T-helper 1 cell treated with Interleukin-12 subunit alpha and Interleukin-12 subunit beta and Interleukin-4 antibody, amounts not matched to agents 30 μg/mL and 1 μg/mL, for 36 hours (primary cell): ENCODE measurements at regions not wholly inside any gene's neighbourhood (a gene's known extent, or its start where the extent isn't known, plus 50 kb on each side); places are given as distances from the start of the nearest gene placed in this dataset.

Experiments used
- H3K27ac Mint-ChIP-seq: one replicate; pipeline ENCODE4 v1.8.0; 2021; ENCODE audit warnings: mild to moderate bottlenecking, mixed read lengths
- H3K27me3 Mint-ChIP-seq: one replicate; pipeline ENCODE4 v1.8.0; 2021; ENCODE audit warnings: low read depth, mixed read lengths
- H3K36me3 Mint-ChIP-seq: one replicate; pipeline ENCODE4 v1.8.0; 2021; ENCODE audit warnings: low read depth, mixed read lengths
- H3K4me1 Mint-ChIP-seq: one replicate; pipeline ENCODE4 v1.8.0; 2021; ENCODE audit warnings: low read depth, mixed read lengths
- H3K4me3 Mint-ChIP-seq: one replicate; pipeline ENCODE4 v1.8.0; 2021; ENCODE audit warnings: mild to moderate bottlenecking, moderate library complexity, mixed read lengths
- H3K9me3 Mint-ChIP-seq: one replicate; pipeline ENCODE4 v1.8.0; 2021; ENCODE audit warnings: mixed read lengths

DNA sequence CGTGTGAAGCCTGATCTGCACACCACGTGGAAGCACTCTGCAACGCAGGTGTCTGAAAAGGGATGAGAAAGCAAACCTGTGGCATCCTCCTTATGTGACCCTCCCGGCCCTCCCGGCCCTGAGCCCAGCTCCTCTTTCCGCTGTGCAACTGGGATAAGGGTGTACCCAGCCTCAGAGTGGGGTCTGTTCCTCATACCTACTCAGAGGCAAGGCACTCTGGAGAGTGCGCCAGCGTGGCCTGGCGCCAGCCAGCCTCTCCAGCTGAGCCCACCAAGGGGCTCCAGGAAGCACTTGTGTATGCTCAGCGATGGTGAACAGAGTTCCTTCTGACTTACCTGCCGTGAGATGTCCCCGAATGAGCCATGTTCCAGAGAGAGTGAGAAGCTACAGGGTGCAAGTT, 102.8 kb downstream of the IRX1 start:
- H3K4me1 Mint-ChIP-seq: peaks cover 4% of the 10 kb centered on the region
- H3K27me3 Mint-ChIP-seq: no peaks in the 10 kb centered on the region
- no peak overlapping the region for H3K4me3 Mint-ChIP-seq
- no peak overlapping the region for H3K27ac Mint-ChIP-seq
- no peaks in the 10 kb centered on the region for H3K36me3 Mint-ChIP-seq
- H3K9me3 Mint-ChIP-seq: no peaks in the 10 kb centered on the region

DNA sequence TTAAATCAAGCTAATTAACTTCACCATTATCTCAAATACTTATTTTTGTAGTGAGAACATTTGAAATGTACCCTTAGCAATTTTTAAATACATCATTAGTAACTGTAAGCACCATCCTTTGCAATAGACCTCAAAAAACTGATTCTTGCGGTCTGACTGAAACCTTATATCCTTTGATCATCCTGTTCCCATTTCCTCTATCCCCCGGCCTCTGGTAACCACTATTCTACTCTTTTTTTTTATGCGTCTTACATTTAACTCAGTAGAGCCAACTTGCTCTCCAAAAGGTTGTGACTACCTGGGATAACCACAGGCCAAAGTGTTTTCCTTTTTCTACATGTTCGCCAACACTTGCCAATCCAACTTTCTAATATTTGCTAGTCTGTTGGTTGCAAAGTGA, 106.1 kb downstream of the IRX1 start:
- peaks cover 4% of the 10 kb centered on the region for H3K4me1 Mint-ChIP-seq
- no peak overlapping the region for H3K4me3 Mint-ChIP-seq
- H3K36me3 Mint-ChIP-seq: no peaks in the 10 kb centered on the region
- no peak overlapping the region for H3K27ac Mint-ChIP-seq
- H3K27me3 Mint-ChIP-seq: no peaks in the 10 kb centered on the region
- H3K9me3 Mint-ChIP-seq: no peaks in the 10 kb centered on the region

DNA sequence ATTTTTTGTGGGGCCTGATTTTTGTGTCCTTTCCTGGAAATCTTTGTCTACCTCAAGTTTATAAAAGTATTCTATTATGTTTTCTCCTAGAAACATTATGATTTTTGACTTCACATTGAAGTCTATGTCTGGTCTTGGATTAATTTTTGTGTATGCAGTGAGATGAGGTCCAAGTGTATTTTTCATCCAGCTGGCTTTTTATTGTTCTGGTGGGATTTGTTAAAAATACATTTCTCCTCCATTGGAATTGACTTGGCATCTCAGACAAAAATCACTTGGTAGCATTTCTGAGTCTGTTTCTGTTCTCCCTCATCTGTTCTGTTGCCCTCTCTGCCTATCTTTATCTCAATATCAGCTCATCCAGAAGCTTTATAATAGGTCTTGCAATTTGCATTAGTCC, 109.0 kb downstream of the IRX1 start:
- no peaks in the 10 kb centered on the region for H3K9me3 Mint-ChIP-seq
- peaks cover 4% of the 10 kb centered on the region for H3K4me1 Mint-ChIP-seq
- no peaks in the 10 kb centered on the region for H3K36me3 Mint-ChIP-seq
- H3K4me3 Mint-ChIP-seq: no peak overlapping the region
- H3K27ac Mint-ChIP-seq: no peak overlapping the region
- H3K27me3 Mint-ChIP-seq: no peaks in the 10 kb centered on the region

DNA sequence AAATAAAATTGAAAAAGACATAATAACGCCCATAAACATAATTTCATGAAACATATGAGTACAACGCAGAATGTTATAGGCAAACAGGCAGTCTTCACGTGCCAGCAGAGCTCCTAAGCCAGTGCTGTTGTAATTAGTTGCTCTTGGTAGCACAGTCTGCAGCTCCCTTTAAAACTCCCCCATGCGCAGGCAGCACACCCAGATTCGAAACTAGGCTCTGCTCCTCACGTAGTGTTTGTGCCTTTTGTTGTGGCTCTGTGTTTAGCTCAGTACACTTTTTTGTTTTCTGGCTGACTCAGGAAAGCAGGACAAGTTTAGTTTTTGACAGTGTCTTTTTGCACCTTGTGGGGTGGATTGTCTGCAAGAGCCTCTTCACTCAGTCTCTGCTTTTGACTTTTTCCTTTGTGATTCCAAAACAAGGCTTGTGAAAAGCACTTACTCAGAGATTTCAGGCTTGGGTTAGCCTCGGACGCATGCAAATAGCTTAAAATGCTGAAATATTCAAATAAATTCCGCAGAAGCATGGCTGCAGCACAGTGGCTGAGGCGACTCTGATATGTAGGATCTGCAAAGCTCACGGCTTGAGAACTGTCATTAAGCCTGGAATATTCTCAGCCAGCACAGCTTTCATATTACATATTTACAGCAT, 113.6 kb downstream of the IRX1 start:
- Mint-ChIP-seq H3K4me1 (no peaks in the 10 kb centered on the region), H3K9me3 (no peaks in the 10 kb centered on the region), H3K36me3 (no peaks in the 10 kb centered on the region), H3K27me3 (no peaks in the 10 kb centered on the region), H3K4me3 (no peak overlapping the region), H3K27ac (no peak overlapping the region)

DNA sequence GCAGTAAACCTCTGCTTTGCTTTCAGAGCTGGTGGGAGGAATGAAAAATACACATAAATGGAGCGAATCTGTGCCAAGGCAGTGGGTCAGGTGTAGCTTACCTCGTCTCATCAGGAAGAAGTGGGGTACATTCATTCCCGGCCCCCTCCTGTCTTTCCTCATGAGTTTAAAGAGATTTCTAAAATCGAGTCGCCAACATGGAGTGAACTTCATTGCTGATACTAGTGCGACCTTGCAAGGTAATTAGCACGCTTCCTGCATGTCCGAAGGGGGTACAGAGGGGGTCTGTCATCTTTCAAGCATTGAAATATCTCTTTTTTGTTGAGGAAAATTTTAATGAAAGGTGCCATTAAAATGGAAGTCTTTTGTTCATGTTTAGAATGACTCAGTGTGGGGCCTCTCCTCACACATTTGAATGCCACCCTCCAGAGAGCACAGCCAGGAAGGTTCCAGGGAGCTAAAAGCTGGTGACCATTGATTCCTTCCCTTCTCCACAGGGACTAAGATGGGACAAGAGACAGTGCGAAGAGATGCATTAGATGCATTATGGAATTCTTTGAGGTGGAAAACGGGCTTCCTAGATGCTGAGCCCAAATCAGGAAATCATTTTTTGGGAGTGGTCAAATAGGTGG, 114.2 kb downstream of the IRX1 start:
- Mint-ChIP-seq H3K27me3 (no peaks in the 10 kb centered on the region), H3K27ac (no peak overlapping the region), H3K4me3 (no peak overlapping the region), H3K4me1 (no peaks in the 10 kb centered on the region), H3K36me3 (no peaks in the 10 kb centered on the region), H3K9me3 (no peaks in the 10 kb centered on the region)

DNA sequence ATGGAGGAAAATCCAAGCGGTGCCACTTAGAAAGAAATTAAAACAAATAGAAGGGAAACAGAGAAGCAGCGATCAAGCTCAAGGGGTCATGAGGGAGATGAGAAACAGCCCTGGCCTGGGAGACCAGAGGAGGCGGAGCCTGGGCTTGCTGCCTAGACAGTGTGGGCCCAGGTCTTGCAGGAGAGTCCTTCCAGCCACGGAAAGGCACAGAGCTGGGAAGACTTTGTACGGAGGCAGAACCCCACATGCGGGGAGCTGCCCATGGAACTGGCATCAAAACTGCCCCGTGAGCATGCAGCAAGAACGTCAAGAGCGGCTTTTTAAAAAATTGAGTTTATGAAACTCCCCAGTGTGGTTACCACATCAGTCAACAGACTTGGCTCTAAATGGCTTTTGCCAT, 119.4 kb downstream of the IRX1 start:
- H3K36me3 Mint-ChIP-seq: no peaks in the 10 kb centered on the region
- no peak overlapping the region for H3K4me3 Mint-ChIP-seq

DNA sequence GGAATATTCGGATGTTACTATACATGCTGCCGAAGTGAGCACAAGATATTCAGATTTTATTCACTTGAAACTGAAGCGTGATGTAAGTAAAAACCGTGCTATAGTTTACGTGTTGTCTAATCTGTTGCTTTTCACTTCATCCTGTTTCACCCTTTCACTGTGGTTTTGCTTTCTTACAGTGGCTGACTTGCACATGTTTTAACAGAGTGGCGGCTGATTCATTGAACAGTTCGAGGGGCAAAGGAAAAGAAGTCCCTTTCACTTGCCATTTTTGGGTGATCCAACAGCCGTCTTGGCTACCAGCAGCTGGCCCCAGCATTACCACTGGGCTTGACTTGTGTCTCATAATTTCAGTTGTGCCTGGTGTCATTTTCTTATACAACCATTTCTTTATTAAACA, 134.0 kb downstream of the IRX1 start:
- no peaks in the 10 kb centered on the region for H3K36me3 Mint-ChIP-seq
- H3K9me3 Mint-ChIP-seq: peaks cover 6% of the 10 kb centered on the region
- H3K27ac Mint-ChIP-seq: no peak overlapping the region
- H3K4me1 Mint-ChIP-seq: no peaks in the 10 kb centered on the region
- no peaks in the 10 kb centered on the region for H3K27me3 Mint-ChIP-seq
- H3K4me3 Mint-ChIP-seq: no peak overlapping the region

More for the DNA sequence above, 119.4 kb downstream of the IRX1 start:
- no peaks in the 10 kb centered on the region for H3K4me1 Mint-ChIP-seq
- H3K9me3 Mint-ChIP-seq: peaks cover 5% of the 10 kb centered on the region
- H3K27ac Mint-ChIP-seq: no peak overlapping the region
- no peaks in the 10 kb centered on the region for H3K27me3 Mint-ChIP-seq

DNA sequence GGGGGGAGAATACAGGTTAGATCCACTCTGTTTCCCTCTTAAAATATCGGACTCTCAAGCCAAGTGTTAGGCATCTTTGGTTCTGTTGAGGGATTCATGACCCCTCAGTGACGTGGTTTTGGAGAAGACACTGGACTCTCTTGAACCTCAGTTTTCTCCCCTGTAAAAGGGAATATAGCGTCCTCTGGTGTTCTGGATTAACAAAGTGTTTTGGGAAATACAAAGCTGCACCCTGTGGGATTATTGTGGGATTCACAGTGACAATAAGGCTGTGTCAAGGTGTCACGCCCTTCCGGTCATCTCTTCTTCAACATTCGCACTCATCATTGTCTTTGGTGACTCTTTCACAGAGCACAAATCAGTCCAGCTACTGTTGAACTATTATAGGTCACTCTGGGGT, 139.0 kb downstream of the IRX1 start:
- no peaks in the 10 kb centered on the region for H3K36me3 Mint-ChIP-seq

DNA sequence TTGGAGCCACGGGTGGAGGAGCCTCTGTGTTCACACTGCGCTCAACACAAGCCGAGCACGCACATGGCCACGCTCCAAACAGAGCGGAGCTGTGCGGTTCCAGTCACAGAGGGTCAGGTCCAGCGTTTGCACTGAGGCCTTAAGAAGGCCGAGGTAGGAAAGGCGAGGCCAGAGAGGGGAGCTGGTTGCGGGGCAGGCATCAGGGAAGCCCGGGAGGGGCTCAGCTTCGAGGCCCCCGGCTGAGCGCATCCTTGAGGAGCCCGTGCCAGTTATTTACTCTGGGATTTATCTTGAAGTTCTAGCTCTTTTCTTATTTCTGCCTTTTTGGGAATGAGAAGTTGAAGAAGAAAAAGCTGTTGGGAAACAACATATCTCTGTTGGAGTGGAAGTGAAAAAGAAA, 140.8 kb downstream of the IRX1 start:
- no peaks in the 10 kb centered on the region for H3K4me1 Mint-ChIP-seq
- no peaks in the 10 kb centered on the region for H3K27me3 Mint-ChIP-seq
- H3K9me3 Mint-ChIP-seq: peaks cover 4% of the 10 kb centered on the region
- no peaks in the 10 kb centered on the region for H3K36me3 Mint-ChIP-seq
- no peak overlapping the region for H3K4me3 Mint-ChIP-seq
- no peak overlapping the region for H3K27ac Mint-ChIP-seq

More for the DNA sequence above, 139.0 kb downstream of the IRX1 start:
- Mint-ChIP-seq H3K9me3 (peaks cover 4% of the 10 kb centered on the region), H3K27me3 (no peaks in the 10 kb centered on the region), H3K4me3 (no peak overlapping the region), H3K4me1 (no peaks in the 10 kb centered on the region), H3K27ac (no peak overlapping the region)

DNA sequence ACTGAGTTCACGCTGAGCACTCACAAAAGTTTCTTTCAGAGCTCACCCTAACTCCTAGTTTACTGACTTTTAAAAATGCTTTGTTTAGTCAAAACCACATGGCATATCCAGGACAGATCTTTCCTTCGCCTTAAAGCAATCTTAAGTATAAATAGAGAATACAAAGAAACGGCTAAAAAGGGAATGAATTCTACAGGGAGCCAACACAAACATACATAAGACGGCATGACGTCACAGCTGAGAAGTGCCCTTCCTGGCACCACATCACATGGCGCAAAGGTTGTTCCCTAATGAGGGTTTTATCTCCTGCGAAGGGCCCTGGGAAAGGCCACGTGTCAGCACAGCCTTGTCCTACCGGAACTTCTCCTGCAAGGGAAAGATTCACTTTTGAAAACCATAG, 141.3 kb downstream of the IRX1 start:
- Mint-ChIP-seq H3K4me3 (no peak overlapping the region), H3K9me3 (peaks cover 4% of the 10 kb centered on the region), H3K27me3 (no peaks in the 10 kb centered on the region), H3K4me1 (no peaks in the 10 kb centered on the region), H3K36me3 (no peaks in the 10 kb centered on the region), H3K27ac (no peak overlapping the region)

DNA sequence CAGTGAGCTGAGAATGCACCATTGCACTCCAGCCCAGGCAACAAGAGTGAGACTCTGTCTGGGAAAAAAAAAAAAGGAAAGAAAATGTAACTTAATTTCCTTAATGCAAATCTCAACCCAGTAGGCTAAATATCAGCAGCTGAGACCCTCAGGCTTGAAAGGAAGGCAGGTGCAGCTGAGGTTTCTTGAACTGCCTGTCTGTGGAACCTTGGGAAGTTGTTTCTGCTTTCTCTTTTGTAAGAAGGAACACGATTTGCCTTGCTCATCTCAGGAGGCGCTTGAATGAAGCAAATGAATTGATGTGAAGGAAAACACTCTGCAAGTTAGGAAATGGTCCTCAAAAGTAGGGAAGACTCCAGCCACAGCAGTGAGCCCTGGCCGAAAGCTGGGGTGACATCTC, 143.3 kb downstream of the IRX1 start:
- Mint-ChIP-seq H3K4me3 (no peak overlapping the region), H3K27me3 (no peaks in the 10 kb centered on the region), H3K9me3 (peaks cover 4% of the 10 kb centered on the region), H3K27ac (no peak overlapping the region), H3K36me3 (no peaks in the 10 kb centered on the region), H3K4me1 (no peaks in the 10 kb centered on the region)

DNA sequence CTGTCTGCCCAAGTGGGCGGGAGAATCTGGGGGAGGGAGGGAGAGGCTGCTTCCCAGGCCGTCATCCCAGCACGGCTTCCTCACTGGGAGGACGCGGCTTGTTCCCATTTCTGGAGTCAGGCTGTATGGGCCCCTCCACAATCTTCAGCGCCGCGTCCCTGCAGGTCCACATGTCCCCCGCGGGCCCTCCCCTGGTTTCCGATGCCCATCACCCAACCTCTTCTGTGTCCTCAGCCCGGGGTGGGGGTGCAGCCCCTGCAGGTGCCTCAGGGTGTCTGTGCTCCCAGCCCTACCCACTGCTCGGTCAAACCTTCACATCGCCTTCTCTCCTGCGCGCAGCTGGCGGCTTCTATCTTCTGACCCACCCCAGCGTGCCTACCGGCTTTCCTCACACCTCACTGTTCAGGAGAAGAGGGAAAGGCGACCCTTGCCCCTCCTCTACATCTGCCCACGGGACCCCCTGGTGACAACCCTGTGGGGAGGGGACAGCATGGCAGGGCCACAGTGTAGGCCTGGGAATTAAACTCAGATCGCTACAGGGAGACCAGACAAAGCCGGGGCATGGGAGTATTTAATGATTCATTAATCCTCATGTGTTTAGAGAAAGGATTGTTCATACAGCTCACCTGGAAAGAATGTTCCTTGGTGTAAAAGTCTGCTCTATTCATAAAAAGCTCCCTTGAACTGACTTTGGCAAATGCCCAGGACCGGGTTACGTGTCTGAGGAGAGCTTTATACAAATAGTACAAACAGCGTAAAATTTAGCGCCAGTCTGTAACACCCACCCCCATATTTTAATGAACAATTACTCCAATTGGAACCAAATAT, 145.1 kb downstream of the IRX1 start:
- Mint-ChIP-seq H3K27ac (no peak overlapping the region), H3K27me3 (no peaks in the 10 kb centered on the region), H3K4me3 (no peak overlapping the region), H3K4me1 (no peaks in the 10 kb centered on the region), H3K36me3 (no peaks in the 10 kb centered on the region), H3K9me3 (peaks cover 7% of the 10 kb centered on the region)

DNA sequence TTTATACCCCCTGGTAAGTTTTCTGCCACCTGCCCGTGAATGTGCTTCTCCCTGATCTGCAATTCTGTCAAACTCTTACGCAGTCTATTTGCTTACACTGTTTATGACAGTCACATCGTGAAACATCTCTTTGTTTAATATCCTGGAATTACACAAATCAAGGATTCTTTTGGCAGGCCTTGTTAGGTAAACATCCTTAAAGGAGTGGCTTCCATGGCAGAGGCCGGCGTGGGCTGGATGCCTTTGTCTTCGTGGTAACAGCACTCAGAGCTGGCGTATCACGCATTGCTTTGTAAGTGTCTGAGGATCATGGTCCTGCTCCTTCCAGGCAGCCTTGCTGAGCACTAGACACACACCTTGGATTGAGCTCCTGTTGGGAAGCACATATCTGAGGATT, 145.7 kb downstream of the IRX1 start:
- H3K9me3 Mint-ChIP-seq: peaks cover 8% of the 10 kb centered on the region
- no peaks in the 10 kb centered on the region for H3K4me1 Mint-ChIP-seq

DNA sequence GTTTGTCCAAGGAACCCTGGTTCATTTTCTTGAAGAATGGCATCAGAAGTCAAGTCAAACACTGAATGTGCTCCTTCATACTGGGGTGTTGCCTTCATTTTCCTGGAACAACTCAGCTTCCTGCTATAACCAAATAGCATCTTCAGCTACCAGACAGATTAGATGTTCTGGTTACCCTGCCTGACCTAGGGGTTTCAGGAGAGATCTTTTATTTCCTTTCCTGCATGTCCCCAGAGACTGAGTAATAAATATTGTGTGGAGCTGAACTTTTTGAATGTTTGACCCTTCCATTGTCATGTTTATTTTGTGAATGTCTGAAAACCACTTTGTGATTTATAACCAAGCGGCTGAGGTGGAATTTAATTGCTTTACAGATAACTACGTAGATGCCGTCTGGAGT, 147.1 kb downstream of the IRX1 start:
- Mint-ChIP-seq H3K9me3 (peaks cover 11% of the 10 kb centered on the region), H3K36me3 (no peaks in the 10 kb centered on the region), H3K27ac (no peak overlapping the region)

More for the DNA sequence above, 145.7 kb downstream of the IRX1 start:
- no peak overlapping the region for H3K4me3 Mint-ChIP-seq
- H3K27ac Mint-ChIP-seq: no peak overlapping the region
- no peaks in the 10 kb centered on the region for H3K27me3 Mint-ChIP-seq
- H3K36me3 Mint-ChIP-seq: no peaks in the 10 kb centered on the region

DNA sequence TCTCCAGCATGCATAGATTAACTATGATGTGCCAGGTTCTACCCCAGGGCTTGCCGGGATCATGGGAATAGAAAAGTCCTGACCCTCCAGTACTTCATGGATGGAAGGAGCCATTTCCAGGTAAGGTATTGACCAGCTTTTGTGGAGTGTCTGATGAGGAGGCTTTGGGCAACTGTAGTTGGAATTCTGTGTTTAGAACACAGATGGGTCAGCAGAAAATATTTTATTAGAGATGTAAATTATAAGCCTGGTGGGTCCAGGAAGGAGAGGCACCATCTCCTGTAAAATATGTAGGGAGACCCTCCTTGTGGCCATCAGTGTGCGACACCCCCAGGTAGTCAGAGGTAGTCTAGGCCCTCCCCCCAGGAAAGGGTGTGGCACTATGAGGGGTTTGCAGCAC, 156.2 kb downstream of the IRX1 start:
- peaks cover 6% of the 10 kb centered on the region for H3K9me3 Mint-ChIP-seq
- no peaks in the 10 kb centered on the region for H3K27me3 Mint-ChIP-seq
- no peaks in the 10 kb centered on the region for H3K4me1 Mint-ChIP-seq
- H3K36me3 Mint-ChIP-seq: no peaks in the 10 kb centered on the region
- H3K27ac Mint-ChIP-seq: no peak overlapping the region
- no peak overlapping the region for H3K4me3 Mint-ChIP-seq

More for the DNA sequence above, 147.1 kb downstream of the IRX1 start:
- H3K27me3 Mint-ChIP-seq: no peaks in the 10 kb centered on the region
- no peaks in the 10 kb centered on the region for H3K4me1 Mint-ChIP-seq
- H3K4me3 Mint-ChIP-seq: no peak overlapping the region
